ENCODE measurements at regions not wholly inside any gene's neighbourhood (a gene's known extent, or its start where the extent isn't known, plus 50 kb on each side); places are given as distances from the start of the nearest gene placed in this dataset.

GRCh38 chr3:22386107-22386506, 635.1 kb upstream of the ZNF385D start:
- TF ChIP-seq, protein P1, sequence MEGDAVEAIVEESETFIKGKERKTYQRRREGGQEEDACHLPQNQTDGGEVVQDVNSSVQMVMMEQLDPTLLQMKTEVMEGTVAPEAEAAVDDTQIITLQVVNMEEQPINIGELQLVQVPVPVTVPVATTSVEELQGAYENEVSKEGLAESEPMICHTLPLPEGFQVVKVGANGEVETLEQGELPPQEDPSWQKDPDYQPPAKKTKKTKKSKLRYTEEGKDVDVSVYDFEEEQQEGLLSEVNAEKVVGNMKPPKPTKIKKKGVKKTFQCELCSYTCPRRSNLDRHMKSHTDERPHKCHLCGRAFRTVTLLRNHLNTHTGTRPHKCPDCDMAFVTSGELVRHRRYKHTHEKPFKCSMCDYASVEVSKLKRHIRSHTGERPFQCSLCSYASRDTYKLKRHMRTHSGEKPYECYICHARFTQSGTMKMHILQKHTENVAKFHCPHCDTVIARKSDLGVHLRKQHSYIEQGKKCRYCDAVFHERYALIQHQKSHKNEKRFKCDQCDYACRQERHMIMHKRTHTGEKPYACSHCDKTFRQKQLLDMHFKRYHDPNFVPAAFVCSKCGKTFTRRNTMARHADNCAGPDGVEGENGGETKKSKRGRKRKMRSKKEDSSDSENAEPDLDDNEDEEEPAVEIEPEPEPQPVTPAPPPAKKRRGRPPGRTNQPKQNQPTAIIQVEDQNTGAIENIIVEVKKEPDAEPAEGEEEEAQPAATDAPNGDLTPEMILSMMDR (IDR thresholded peaks at IDR 0.05), result no peak
- no peak for TF ChIP-seq POLR2A (IDR thresholded peaks at IDR 0.05)
